MCF 10A (cell line): ENCODE measurements at regions not wholly inside any gene's neighbourhood (a gene's known extent, or its start where the extent isn't known, plus 50 kb on each side); places are given as distances from the start of the nearest gene placed in this dataset.

Experiments
- BruUV-seq: library from RNA; stranded (reverse); fragments of 400-500 nt; replicated peaks from 2 replicates; lab custom pipeline; 2021; lab: Mats Ljungman, UMichigan
- CTCF ChIA-PET: fragments of 300-600 bp; sonication (Branson Sonifier 250); formaldehyde crosslinking; extraction: SDS; loops from one replicate; lab custom pipeline; 2021; ENCODE audit warnings: antibody characterized with exemption, inconsistent platforms; lab: Yijun Ruan, JAX
- POLR2A ChIA-PET: fragments of 300-600, 350-650 bp; sonication (Branson Sonifier 250); formaldehyde crosslinking; extraction: SDS; loops from one replicate; lab custom pipeline; 2020; ENCODE audit warnings: antibody characterized with exemption, inconsistent platforms; lab: Yijun Ruan, JAX
- DNase-seq: peaks from one replicate; pipeline ENCODE4 v3.0.0-alpha.2; 2018; ENCODE audit not compliant: unreplicated experiment
- H3K27ac Mint-ChIP-seq: one replicate; pipeline ENCODE4 v1.8.0; 2022; ENCODE audit warnings: mild to moderate bottlenecking, low read depth, mixed read lengths; ENCODE audit not compliant: unreplicated experiment
- H3K27me3 Mint-ChIP-seq: one replicate; pipeline ENCODE4 v1.8.0; 2022; ENCODE audit warnings: mixed read lengths; ENCODE audit not compliant: insufficient read depth, unreplicated experiment
- H3K36me3 Mint-ChIP-seq: one replicate; pipeline ENCODE4 v1.8.0; 2022; ENCODE audit warnings: mild to moderate bottlenecking, moderate library complexity, mixed read lengths; ENCODE audit not compliant: insufficient read depth, unreplicated experiment
- H3K4me1 Mint-ChIP-seq: one replicate; pipeline ENCODE4 v1.8.0; 2022; ENCODE audit warnings: mixed read lengths; ENCODE audit not compliant: insufficient read depth, unreplicated experiment
- H3K4me3 Mint-ChIP-seq: one replicate; pipeline ENCODE4 v1.8.0; 2022; ENCODE audit warnings: mild to moderate bottlenecking, moderate library complexity, mixed read lengths; ENCODE audit not compliant: unreplicated experiment
- H3K9me3 Mint-ChIP-seq: one replicate; pipeline ENCODE4 v1.8.0; 2022; ENCODE audit warnings: mixed read lengths; ENCODE audit not compliant: unreplicated experiment
- intact Hi-C: fragments of 100-400 bp; cut with micrococcal nuclease; formaldehyde crosslinking; loops from 2 replicates; pipeline ENCODE4 v1.14.1; 2022
- TF ChIP-seq, protein P1 (sequence below): fragments of 200-600 bp; IDR thresholded peaks from one replicate; pipeline ENCODE4 v1.8.0; 2022; ENCODE audit warnings: antibody characterized with exemption, mild to moderate bottlenecking; ENCODE audit not compliant: unreplicated experiment

DNA sequence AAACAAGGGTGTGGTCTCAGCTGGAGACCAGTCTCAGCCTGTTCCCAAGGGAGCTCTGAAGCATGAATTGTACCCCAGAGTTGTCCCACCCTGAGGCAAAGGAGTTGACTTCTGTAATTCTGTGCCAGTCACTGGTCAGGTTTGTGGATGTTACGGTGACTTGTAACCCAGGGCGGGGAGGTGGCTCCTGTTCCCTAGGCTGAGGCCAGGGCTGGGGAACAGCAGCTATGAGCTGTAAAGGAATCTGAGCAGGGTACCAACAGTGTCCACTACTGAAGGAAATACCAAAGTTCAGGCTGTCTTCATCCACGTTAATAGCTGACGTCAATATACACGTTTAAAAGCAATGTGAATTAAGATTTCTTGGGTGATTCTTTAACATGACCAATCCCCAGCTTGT, 266.2 kb downstream of the ABHD5 start:
- H3K27ac Mint-ChIP-seq, result no peak overlapping the region
- no peaks in the 10 kb centered on the region for H3K9me3 Mint-ChIP-seq
- intact Hi-C loops, result no loop called here
- ChIA-PET CTCF (interaction anchor here (0.6 kb wide), 1 partner anchor 11 kb away, joined by 3 read pairs; no protein-coding TSS in a partner anchor), POLR2A (no interaction called here)
- DNase-seq, result no peak
- BruUV-seq, result no TSS peak
- peaks cover 25% of the 10 kb centered on the region for H3K27me3 Mint-ChIP-seq
- TF ChIP-seq, protein P1, sequence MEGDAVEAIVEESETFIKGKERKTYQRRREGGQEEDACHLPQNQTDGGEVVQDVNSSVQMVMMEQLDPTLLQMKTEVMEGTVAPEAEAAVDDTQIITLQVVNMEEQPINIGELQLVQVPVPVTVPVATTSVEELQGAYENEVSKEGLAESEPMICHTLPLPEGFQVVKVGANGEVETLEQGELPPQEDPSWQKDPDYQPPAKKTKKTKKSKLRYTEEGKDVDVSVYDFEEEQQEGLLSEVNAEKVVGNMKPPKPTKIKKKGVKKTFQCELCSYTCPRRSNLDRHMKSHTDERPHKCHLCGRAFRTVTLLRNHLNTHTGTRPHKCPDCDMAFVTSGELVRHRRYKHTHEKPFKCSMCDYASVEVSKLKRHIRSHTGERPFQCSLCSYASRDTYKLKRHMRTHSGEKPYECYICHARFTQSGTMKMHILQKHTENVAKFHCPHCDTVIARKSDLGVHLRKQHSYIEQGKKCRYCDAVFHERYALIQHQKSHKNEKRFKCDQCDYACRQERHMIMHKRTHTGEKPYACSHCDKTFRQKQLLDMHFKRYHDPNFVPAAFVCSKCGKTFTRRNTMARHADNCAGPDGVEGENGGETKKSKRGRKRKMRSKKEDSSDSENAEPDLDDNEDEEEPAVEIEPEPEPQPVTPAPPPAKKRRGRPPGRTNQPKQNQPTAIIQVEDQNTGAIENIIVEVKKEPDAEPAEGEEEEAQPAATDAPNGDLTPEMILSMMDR, result no peak
- H3K36me3 Mint-ChIP-seq, result no peaks in the 10 kb centered on the region
- H3K4me3 Mint-ChIP-seq, result no peak overlapping the region
- peaks cover 6% of the 10 kb centered on the region for H3K4me1 Mint-ChIP-seq

DNA sequence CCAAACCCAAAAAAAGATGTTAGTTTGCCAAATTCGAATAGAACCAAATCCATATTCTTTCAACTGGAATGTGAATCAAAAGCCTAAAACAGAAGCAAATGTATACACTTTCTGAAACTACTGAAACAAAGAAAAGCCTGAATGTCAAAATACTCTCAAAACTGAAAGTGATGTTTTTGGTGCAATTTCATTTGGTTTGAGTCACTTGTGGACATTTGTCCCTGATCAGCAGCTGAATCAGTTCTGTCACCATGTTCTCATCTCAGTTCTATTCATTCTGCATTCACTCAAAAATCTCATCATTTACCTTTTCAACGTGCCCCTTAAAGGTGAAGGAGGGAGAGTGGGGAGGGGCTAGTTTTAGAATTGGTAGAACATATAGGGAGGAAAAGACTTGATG, 266.8 kb downstream of the ABHD5 start:
- Mint-ChIP-seq H3K4me1 (peaks cover 6% of the 10 kb centered on the region), H3K9me3 (no peaks in the 10 kb centered on the region), H3K27ac (no peak overlapping the region), H3K4me3 (no peak overlapping the region), H3K36me3 (no peaks in the 10 kb centered on the region), H3K27me3 (peaks cover 25% of the 10 kb centered on the region)
- ChIA-PET CTCF (no interaction called here), POLR2A (interaction anchor here (0.8 kb wide), 1 partner anchor 200 kb away, joined by 3 read pairs; no protein-coding TSS in a partner anchor)
- no TSS peak for BruUV-seq
- DNase-seq, result no peak
- intact Hi-C loops, result no loop called here
- TF ChIP-seq, protein P1, result no peak

GRCh38 chr3:43958005-43958770, 267.4 kb downstream of the ABHD5 start:
- H3K27me3 Mint-ChIP-seq, result peaks cover 25% of the 10 kb centered on the region
- CTCF ChIA-PET, result no interaction called here
- no TSS peak for BruUV-seq

DNA sequence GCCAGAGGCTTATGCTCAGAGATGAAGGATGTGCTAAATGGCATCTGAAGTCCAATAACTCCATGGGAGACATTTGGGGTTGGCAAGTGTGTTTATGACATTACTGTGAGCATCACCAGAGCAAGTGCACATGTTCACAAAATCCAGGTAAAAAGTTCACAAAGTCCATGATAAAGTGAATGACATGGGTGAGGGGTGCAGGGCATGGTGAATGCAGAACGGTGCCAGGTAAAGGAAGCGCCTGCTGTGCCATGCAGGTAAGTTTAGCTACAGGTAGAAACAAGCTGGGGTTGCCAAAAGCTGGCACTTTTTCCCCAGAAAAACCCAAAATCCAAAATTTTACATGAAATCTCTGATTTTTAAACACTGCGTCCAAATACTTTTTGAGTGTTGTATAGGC, 268.2 kb downstream of the ABHD5 start:
- ChIA-PET CTCF (no interaction called here), POLR2A (interaction anchor here (1.0 kb wide), 1 partner anchor 21 kb away, joined by 4 read pairs; no protein-coding TSS in a partner anchor)
- TF ChIP-seq, protein P1, result no peak
- no peaks in the 10 kb centered on the region for H3K9me3 Mint-ChIP-seq
- no peak for DNase-seq
- H3K27ac Mint-ChIP-seq, result no peak overlapping the region
- peaks cover 25% of the 10 kb centered on the region for H3K27me3 Mint-ChIP-seq
- no peak overlapping the region for H3K4me3 Mint-ChIP-seq
- no peaks in the 10 kb centered on the region for H3K36me3 Mint-ChIP-seq
- intact Hi-C loops, result no loop called here
- H3K4me1 Mint-ChIP-seq, result peaks cover 6% of the 10 kb centered on the region
- no TSS peak for BruUV-seq

More at GRCh38 chr3:43958005-43958770, 267.4 kb downstream of the ABHD5 start:
- peaks cover 6% of the 10 kb centered on the region for H3K4me1 Mint-ChIP-seq
- no peak overlapping the region for H3K27ac Mint-ChIP-seq
- intact Hi-C loops, result no loop called here
- POLR2A ChIA-PET, result interaction anchor here (0.8 kb wide), 1 partner anchor 200 kb away, joined by 3 read pairs; no protein-coding TSS in a partner anchor
- no peaks in the 10 kb centered on the region for H3K9me3 Mint-ChIP-seq
- no peak for DNase-seq
- H3K4me3 Mint-ChIP-seq, result no peak overlapping the region
- H3K36me3 Mint-ChIP-seq, result no peaks in the 10 kb centered on the region
- TF ChIP-seq, protein P1, result no peak
